GM12878 (cell line): ENCODE measurements at regions not wholly inside any gene's neighbourhood (a gene's known extent, or its start where the extent isn't known, plus 50 kb on each side); places are given as distances from the start of the nearest gene placed in this dataset.

ENCODE experiments used
- ATAC-seq: fragments of 200-7000 bp; cut with Tn5 transposase; 3 replicates; pipeline ENCODE4 v1.9.1; 2020; ENCODE audit warnings: mild to moderate bottlenecking, moderate library complexity
- BruUV-seq: library from RNA; stranded (reverse); fragments of 400-500 nt; replicated peaks from 2 replicates; lab custom pipeline; 2021; lab: Mats Ljungman, UMichigan
- CTCF ChIA-PET: fragments of 300-600 bp; sonication (Branson Sonifier 250); formaldehyde crosslinking; extraction: SDS; loops from one replicate; lab custom pipeline; 2021; ENCODE audit warnings: inconsistent platforms; lab: Yijun Ruan, JAX
- POLR2A ChIA-PET: fragments of 350-600 bp; formaldehyde crosslinking; extraction: SDS; loops from one replicate; lab custom pipeline; 2021; ENCODE audit warnings: inconsistent platforms; lab: Charles Lee
- RAD21 ChIA-PET: fragments of 300-600 bp; sonication (Branson Sonifier 250); formaldehyde crosslinking; loops from one replicate; lab custom pipeline; 2023; ENCODE audit warnings: antibody characterized with exemption; ENCODE audit not compliant: unreplicated experiment; lab: Charles Lee
- SMC1A ChIA-PET: fragments of 300-600 bp; sonication (Branson Sonifier 250); formaldehyde crosslinking; loops from one replicate; lab custom pipeline; 2023; ENCODE audit not compliant: unreplicated experiment, uncharacterized antibody; lab: Charles Lee
- DNase-seq: peaks from one replicate; pipeline ENCODE4 v3.0.0-alpha.2; 2011; ENCODE audit warnings: low read depth, low spot score
- FAIRE-seq: peaks from 3 replicates; lab custom pipeline; 2011; peaks lifted over from hg19 to GRCh38; lab: Jason Lieb, UNC
- H2AFZ ChIP-seq: 2 replicates; pipeline ENCODE4 v1.6.0; 2011; ENCODE audit warnings: low read depth, low read length, control low read depth; ENCODE audit not compliant: control insufficient read depth
- H3K27ac ChIP-seq: 2 replicates; pipeline ENCODE4 v1.5.1; 2011; ENCODE audit warnings: control low read depth; ENCODE audit not compliant: control insufficient read depth, insufficient read depth
- H3K27me3 ChIP-seq, 2 experiments: replicated peaks in 1 of 2; 2 replicates each; pipeline versions ENCODE4 v1.6.0 to v1.6.1; 2011; ENCODE audit warnings: low read length in 1 of 2; ENCODE audit not compliant: control insufficient read depth in 2 of 2, insufficient read depth in 2 of 2
- H3K36me3 ChIP-seq, 2 experiments: 2 replicates each; pipeline ENCODE4 v1.5.1; 2011; ENCODE audit warnings: low read length in 1 of 2; ENCODE audit not compliant: control insufficient read depth in 2 of 2, insufficient read depth in 2 of 2
- H3K4me1 ChIP-seq: 2 replicates; pipeline ENCODE4 v1.6.1; 2011; ENCODE audit warnings: mild to moderate bottlenecking, low read length, moderate library complexity, mixed read lengths; ENCODE audit not compliant: control insufficient read depth, insufficient read depth
- H3K4me2 ChIP-seq: 2 replicates; pipeline ENCODE4 v1.6.0; 2011; ENCODE audit warnings: control low read depth; ENCODE audit not compliant: control insufficient read depth, insufficient read depth
- H3K4me3 ChIP-seq: fragments of 200-600 bp; sonication (generic); 2 replicates; pipeline ENCODE4 v1.5.1; 2016
- H3K79me2 ChIP-seq: 2 replicates; pipeline ENCODE4 v1.6.0; 2011; ENCODE audit warnings: low read length; ENCODE audit not compliant: control insufficient read depth, insufficient read depth
- H3K9ac ChIP-seq: 2 replicates; pipeline ENCODE4 v1.8.0; 2011; ENCODE audit warnings: low read length, control low read depth, mixed read lengths; ENCODE audit not compliant: control insufficient read depth, insufficient read depth
- H3K9me3 ChIP-seq: replicated peaks from 3 replicates; pipeline ENCODE4 v1.5.1; 2011; ENCODE audit warnings: mild to moderate bottlenecking, low read length; ENCODE audit not compliant: control insufficient read depth, insufficient read depth
- H4K20me1 ChIP-seq: 2 replicates; pipeline ENCODE4 v1.6.0; 2011; ENCODE audit not compliant: control insufficient read depth, insufficient read depth
- BACH1 ChIP-seq: fragments of 450-650 bp; IDR thresholded peaks from 2 replicates; pipeline ENCODE4 v1.6.1; 2017; ENCODE audit warnings: mild to moderate bottlenecking, borderline replicate concordance
- BHLHE40 ChIP-seq, 2 experiments: fragments of 450-650 bp in 1 of 2; IDR thresholded peaks; 2 replicates each; pipeline ENCODE4 v1.6.1; 2011 to 2017; ENCODE audit warnings: low read depth in 2 of 2, borderline replicate concordance in 1 of 2, improper control_type of control experiment in 1 of 2, low read length in 1 of 2, mild to moderate bottlenecking in 1 of 2
- CBX3 ChIP-seq: fragments of 200-600 bp; sonication (generic); IDR thresholded peaks from 2 replicates; pipeline ENCODE4 v1.6.1; 2016; ENCODE audit warnings: low read depth, borderline replicate concordance
- GABPA ChIP-seq: IDR thresholded peaks from 2 replicates; pipeline ENCODE4 v1.6.1; 2014; ENCODE audit warnings: antibody characterized with exemption, low read depth, mild to moderate bottlenecking, inconsistent platforms
- NRF1 ChIP-seq: conservative IDR thresholded peaks from 2 replicates; pipeline ENCODE4 v1.6.1; 2011; ENCODE audit warnings: mild to moderate bottlenecking, low read depth, low read length, improper control_type of control experiment
- PML ChIP-seq: IDR thresholded peaks from 2 replicates; pipeline ENCODE4 v1.6.1; 2012; ENCODE audit warnings: low read length, inconsistent platforms
- RAD51 ChIP-seq: fragments of 450-650 bp; IDR thresholded peaks from 2 replicates; pipeline ENCODE4 v1.6.1; 2016; ENCODE audit warnings: moderate library complexity, mild to moderate bottlenecking, inconsistent platforms
- WRNIP1 ChIP-seq: IDR thresholded peaks from 2 replicates; pipeline ENCODE4 v1.6.1; 2011; ENCODE audit warnings: low read depth, low read length, improper control_type of control experiment, borderline replicate concordance
- WGBS: methylation state at CpG from one replicate; pipeline ENCODE4 v1.1.6; 2016; ENCODE audit warnings: low lambda C conversion rate; ENCODE audit not compliant: insufficient replicate concordance, insufficient coverage; ENCODE audit errors: missing lambda C conversion rate; 5-methylcytosine and 5-hydroxymethylcytosine counted together
- in situ Hi-C: fragments of 300-500 bp; cut with MboI; formaldehyde crosslinking; loops from 9 replicates; pipeline ENCODE4 v1.14.3; 2018; ENCODE audit warnings: mixed read lengths
- intact Hi-C: fragments of 100-400 bp; cut with micrococcal nuclease; formaldehyde crosslinking; loops from one replicate; pipeline ENCODE4 v1.14.2; 2022; ENCODE audit not compliant: unreplicated experiment
- TF ChIP-seq, protein P1 (sequence below): fragments of 450-650 bp; IDR thresholded peaks from 2 replicates; pipeline ENCODE4 v1.6.1; 2017; ENCODE audit warnings: low read depth, mild to moderate bottlenecking, moderate library complexity
- TF ChIP-seq, protein P2 (sequence below): IDR thresholded peaks from 2 replicates; pipeline ENCODE4 v1.6.1; 2011; ENCODE audit warnings: mild to moderate bottlenecking, low read depth, low read length, moderate library complexity; ENCODE audit not compliant: insufficient replicate concordance
- TF ChIP-seq, protein P3 (sequence below): IDR thresholded peaks from 2 replicates; pipeline ENCODE4 v1.6.1; 2012; ENCODE audit warnings: mild to moderate bottlenecking, low read depth, low read length
- TF ChIP-seq, protein P4 (sequence below): fragments of 450-650 bp; formaldehyde crosslinking; IDR thresholded peaks from 2 replicates; pipeline ENCODE4 v1.4.0; 2022; ENCODE audit warnings: mild to moderate bottlenecking, moderate library complexity

DNA sequence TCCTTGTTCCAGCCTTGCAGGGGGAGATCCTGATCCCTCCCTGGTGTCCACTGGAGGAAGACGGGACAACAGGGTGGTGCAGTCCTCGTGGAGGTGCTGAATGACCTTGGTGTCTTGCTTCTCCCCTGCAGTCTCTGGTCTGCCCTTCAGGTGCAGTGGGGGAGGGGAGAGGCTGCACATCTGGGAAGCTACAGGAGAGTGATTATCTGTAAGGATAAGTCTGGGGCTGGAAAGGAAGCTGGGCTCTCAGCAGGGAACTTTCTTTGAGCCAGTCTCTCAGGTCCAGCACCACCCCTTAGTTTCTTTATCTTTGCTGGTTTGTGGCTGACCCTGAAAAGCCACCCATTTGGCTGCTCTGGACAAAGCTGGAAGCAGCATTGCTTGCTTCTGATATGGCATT, 275.6 kb downstream of the CCSER2 start (continued):
- TF ChIP-seq PML (no peak), BHLHE40 (IDR thresholded peaks at IDR 0.05; ENCODE audit: borderline replicate concordance in 1 of 2, low read depth in 2 of 2, low read length in 1 of 2) (no peak), RAD51 (no peak), CBX3 (no peak), WRNIP1 (no peak)
- TF ChIP-seq, protein P1, sequence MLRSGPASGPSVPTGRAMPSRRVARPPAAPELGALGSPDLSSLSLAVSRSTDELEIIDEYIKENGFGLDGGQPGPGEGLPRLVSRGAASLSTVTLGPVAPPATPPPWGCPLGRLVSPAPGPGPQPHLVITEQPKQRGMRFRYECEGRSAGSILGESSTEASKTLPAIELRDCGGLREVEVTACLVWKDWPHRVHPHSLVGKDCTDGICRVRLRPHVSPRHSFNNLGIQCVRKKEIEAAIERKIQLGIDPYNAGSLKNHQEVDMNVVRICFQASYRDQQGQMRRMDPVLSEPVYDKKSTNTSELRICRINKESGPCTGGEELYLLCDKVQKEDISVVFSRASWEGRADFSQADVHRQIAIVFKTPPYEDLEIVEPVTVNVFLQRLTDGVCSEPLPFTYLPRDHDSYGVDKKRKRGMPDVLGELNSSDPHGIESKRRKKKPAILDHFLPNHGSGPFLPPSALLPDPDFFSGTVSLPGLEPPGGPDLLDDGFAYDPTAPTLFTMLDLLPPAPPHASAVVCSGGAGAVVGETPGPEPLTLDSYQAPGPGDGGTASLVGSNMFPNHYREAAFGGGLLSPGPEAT = no peak
- TF ChIP-seq, protein P2, sequence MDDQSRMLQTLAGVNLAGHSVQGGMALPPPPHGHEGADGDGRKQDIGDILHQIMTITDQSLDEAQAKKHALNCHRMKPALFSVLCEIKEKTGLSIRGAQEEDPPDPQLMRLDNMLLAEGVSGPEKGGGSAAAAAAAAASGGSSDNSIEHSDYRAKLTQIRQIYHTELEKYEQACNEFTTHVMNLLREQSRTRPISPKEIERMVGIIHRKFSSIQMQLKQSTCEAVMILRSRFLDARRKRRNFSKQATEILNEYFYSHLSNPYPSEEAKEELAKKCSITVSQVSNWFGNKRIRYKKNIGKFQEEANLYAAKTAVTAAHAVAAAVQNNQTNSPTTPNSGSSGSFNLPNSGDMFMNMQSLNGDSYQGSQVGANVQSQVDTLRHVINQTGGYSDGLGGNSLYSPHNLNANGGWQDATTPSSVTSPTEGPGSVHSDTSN = no peak

DNA sequence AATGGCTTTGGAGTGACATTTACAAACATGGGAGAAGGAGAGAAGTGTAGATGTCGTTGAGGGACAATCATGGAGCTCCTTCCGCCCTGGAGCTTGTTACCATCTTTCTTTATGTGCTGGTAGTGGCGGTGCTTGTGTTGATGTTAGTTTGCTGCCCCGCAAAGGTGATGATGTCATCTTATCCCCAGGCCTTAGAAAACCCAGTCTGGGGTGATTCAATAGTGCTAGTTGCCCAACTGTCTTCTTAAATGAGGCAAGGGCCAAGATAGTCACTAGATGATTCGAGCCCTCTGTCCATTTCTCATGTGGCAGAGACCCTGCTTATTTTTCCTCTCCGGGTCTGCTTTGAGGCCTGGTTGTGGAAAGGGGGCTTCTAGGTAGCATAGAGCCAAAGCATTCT, 277.4 kb downstream of the CCSER2 start:
- no peaks in the 10 kb centered on the region for H3K36me3 ChIP-seq
- H3K4me2 ChIP-seq = no peak overlapping the region
- intact Hi-C loops = no loop called here
- BruUV-seq = no TSS peak
- WGBS = 22% methylated on average over 6 of the region's 6 CpGs
- no peak for ATAC-seq
- in situ Hi-C loops = no loop called here
- H4K20me1 ChIP-seq = no peaks in the 10 kb centered on the region
- ChIA-PET CTCF (interaction anchor here (0.9 kb wide), 1 partner anchor 65 kb away, joined by 8 read pairs; no protein-coding TSS in a partner anchor), RAD21 (interaction anchor here (0.8 kb wide), 1 partner anchor 66 kb away, joined by 4 read pairs; no protein-coding TSS in a partner anchor), POLR2A (interaction anchor here (0.6 kb wide), 1 partner anchor 46 kb away, joined by 3 read pairs; no protein-coding TSS in a partner anchor), SMC1A (interaction anchor here (0.7 to 1.6 kb wide), 2 partner anchors 10 to 65 kb away, joined by 3 to 4 read pairs; no protein-coding TSS in a partner anchor)
- no peak overlapping the region for H3K9ac ChIP-seq
- no peaks in the 10 kb centered on the region for H3K9me3 ChIP-seq
- H3K4me3 ChIP-seq = no peak overlapping the region
- no peaks in the 10 kb centered on the region for H3K79me2 ChIP-seq
- no peak for FAIRE-seq
- H3K4me1 ChIP-seq = no peaks in the 10 kb centered on the region
- H3K27ac ChIP-seq = no peak overlapping the region
- H2AFZ ChIP-seq = no peak overlapping the region
- DNase-seq = no peak
- H3K27me3 ChIP-seq = peaks cover 0 to 3% of the 10 kb centered on the region in 2 experiments; a peak in 1 of 4 replicates
- TF ChIP-seq GABPA (no peak), BACH1 (no peak), NRF1 (no peak)
- TF ChIP-seq, protein P3, sequence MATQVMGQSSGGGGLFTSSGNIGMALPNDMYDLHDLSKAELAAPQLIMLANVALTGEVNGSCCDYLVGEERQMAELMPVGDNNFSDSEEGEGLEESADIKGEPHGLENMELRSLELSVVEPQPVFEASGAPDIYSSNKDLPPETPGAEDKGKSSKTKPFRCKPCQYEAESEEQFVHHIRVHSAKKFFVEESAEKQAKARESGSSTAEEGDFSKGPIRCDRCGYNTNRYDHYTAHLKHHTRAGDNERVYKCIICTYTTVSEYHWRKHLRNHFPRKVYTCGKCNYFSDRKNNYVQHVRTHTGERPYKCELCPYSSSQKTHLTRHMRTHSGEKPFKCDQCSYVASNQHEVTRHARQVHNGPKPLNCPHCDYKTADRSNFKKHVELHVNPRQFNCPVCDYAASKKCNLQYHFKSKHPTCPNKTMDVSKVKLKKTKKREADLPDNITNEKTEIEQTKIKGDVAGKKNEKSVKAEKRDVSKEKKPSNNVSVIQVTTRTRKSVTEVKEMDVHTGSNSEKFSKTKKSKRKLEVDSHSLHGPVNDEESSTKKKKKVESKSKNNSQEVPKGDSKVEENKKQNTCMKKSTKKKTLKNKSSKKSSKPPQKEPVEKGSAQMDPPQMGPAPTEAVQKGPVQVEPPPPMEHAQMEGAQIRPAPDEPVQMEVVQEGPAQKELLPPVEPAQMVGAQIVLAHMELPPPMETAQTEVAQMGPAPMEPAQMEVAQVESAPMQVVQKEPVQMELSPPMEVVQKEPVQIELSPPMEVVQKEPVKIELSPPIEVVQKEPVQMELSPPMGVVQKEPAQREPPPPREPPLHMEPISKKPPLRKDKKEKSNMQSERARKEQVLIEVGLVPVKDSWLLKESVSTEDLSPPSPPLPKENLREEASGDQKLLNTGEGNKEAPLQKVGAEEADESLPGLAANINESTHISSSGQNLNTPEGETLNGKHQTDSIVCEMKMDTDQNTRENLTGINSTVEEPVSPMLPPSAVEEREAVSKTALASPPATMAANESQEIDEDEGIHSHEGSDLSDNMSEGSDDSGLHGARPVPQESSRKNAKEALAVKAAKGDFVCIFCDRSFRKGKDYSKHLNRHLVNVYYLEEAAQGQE = no peak
- TF ChIP-seq, protein P4, sequence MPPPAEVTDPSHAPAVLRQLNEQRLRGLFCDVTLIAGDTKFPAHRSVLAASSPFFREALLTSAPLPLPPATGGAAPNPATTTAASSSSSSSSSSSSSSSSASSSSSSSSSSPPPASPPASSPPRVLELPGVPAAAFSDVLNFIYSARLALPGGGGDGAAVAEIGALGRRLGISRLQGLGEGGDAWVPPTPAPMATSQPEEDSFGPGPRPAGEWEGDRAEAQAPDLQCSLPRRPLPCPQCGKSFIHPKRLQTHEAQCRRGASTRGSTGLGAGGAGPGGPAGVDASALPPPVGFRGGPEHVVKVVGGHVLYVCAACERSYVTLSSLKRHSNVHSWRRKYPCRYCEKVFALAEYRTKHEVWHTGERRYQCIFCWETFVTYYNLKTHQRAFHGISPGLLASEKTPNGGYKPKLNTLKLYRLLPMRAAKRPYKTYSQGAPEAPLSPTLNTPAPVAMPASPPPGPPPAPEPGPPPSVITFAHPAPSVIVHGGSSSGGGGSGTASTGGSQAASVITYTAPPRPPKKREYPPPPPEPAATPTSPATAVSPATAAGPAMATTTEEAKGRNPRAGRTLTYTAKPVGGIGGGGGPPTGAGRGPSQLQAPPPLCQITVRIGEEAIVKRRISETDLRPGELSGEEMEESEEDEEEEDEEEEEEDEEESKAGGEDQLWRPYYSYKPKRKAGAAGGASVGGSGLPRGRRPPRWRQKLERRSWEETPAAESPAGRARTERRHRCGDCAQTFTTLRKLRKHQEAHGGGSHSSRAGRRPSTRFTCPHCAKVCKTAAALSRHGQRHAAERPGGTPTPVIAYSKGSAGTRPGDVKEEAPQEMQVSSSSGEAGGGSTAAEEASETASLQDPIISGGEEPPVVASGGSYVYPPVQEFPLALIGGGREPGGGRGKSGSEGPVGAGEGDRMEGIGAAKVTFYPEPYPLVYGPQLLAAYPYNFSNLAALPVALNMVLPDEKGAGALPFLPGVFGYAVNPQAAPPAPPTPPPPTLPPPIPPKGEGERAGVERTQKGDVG (CRISPR knock-in tag) = no peak
